ENCODE measurements at regions not wholly inside any gene's neighbourhood (a gene's known extent, or its start where the extent isn't known, plus 50 kb on each side); places are given as distances from the start of the nearest gene placed in this dataset.
A peak's percentile ranks its signal among the peaks of the same experiment; 100 is the strongest.
"Not testable (repeated sequence)": the region's sequence is repeated elsewhere in the genome, so short reads cannot be mapped to it uniquely, and the experiment has no call there.

DNA sequence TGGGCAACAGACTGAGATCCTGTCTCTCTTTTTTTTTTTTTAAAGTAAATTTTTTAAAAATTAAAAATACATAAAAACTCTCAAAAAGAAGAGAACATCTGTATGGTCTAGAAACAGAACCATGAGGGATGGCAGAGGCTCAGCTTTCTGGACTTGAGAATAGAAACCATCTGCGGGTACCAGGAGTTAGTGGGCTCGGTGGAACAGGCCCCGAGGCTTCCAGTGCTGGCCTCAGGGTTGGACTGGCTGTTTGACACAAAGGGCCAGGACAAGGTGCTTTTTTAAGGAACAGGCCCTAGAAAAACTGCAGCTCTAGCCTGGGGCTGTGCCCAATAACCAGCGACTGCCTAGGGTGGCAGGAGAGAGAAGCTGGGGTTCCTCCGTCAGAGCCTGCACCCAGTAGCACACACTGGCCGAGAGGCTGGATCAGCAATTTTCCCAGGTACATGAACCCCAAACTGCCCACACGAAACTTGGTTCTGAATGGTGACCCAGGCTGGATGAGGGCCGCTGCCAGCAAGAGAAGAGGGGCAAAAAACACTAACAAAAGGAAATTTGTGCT is 131.0 kb upstream of the OLIG3 start:
- DNase-seq: no peak

DNA sequence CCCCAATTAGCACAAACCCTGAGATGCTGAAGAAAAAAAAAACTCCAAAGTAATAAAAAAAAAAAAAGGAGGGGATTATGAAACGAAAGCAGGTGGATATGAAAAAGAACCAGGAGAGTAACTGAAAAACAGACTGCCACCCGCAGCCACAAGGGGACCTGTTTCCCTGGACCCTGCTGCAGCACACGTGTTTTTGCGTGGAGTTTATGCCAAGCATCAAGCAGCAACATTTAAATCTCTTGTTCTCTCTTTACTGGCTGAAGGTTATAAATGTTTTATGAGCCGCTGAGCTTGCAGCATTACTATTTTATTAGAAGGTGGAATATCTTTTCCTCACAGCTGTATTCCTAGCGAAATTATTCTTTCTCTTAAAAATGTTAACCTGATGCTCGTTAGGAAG is 131.6 kb upstream of the OLIG3 start:
- DNase-seq: no peak

DNA sequence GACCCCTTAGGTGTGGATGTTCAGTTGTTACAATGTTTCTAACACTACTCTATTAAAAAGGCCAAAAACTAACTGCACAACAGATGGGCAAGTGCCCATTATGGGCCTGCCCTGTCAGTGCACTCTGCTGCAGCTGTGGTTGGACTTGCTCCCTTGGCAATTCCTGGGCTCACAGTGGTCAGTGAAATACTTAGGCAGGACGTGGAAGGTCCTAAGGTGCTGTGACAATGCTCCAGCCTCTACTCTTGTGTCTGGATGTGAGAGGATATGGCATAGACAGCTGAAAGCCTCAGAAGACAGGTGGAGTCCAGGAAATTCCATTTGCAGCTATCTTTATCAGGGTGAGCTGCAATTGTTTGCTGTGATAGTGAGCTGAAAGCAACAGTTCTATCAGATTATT is 136.5 kb upstream of the OLIG3 start:
- DNase-seq: no peak

DNA sequence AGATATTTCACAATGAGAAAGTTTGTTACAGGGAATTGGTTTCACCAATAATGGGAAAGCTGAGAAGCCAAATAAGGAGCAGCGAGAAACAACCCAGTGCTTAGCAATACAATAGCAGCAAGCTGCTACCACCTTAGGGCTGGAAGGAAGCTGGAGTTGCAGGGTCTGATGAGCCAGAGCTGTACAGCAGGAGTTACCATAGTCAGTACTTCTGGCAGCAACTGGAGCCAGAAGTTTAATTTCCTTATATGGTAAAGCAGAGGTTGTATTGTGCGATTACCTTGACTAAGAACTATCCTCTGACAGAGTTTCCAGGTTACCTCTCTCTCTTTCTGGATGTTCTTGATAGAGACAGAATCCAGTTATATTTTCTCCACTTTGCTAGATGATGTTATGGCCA is 137.1 kb upstream of the OLIG3 start:
- DNase-seq: no peak

DNA sequence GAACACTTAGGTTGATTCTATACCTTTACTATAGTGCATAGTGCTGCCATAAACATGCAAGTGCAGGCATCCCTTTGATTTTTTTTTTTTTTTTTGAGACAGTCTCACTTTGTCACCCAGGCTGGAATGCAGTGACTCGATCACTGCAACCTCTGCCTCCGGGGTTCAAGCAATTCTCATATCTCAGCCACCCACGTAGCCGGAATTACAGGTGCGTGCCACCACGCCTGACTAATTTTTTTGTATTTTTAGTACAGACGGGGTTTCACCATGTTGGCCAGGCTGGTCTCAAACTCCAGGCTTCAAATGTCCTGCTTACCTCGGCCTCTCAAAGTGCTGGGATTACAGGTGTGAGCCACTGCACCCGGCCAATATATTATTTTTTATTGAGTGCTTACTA is 140.0 kb upstream of the OLIG3 start:
- not testable (repeated sequence) for DNase-seq

DNA sequence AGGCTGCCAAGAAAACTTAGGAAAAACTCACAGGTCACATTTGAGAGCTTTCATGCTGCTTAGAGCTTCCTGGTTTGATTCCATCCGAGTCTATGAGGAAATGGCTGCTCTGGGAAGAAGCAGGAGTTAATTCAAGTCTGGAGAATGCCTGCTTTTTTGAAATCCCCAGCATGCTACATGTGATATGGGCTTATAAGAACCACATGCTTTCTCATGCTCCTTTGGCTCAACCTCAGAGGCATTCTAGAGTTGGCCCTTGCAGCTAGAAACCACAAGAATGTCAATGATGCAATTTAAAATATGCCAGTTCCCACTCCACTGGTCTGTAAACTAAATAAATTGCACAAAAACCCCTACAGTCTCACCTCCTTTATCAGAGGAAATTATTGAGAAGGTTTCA is 142.9 kb upstream of the OLIG3 start:
- DNase-seq: no peak

DNA sequence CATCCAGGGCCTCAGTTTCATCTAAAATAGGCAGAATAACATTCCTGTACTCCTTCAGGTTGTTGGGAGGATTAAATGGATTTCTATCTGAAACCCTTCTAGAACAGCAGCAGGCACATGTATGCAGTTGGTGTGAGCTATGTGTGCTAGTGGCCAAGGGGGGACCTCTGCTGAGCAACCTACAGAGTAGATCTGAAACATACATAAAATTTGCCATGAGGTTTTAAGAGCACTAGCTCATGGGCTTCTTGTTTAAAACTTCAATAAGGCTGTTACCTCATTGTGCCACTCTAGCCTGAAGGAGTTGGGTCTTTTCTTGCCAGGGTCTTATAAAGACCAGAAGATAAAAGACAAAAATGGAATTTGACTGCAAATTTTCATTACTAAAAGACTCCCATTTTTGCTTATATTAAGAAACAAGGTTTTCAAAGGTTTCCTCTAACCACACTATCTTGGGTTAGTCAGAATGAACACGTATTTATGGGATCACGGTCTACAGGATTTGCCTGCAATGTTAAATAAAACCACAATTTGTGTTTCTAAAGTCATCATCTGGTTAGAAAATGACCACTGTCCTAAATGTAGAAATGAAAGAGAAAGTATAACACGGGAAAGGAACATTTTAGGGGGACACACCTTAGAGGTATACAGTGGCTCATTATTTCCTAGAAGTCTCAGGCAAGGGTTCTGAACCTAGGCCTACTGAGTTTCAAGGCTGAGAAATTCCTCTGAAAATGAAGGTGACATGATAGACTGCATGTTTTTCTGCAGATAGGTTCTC is 144.9 kb upstream of the OLIG3 start:
- no peak for DNase-seq

DNA sequence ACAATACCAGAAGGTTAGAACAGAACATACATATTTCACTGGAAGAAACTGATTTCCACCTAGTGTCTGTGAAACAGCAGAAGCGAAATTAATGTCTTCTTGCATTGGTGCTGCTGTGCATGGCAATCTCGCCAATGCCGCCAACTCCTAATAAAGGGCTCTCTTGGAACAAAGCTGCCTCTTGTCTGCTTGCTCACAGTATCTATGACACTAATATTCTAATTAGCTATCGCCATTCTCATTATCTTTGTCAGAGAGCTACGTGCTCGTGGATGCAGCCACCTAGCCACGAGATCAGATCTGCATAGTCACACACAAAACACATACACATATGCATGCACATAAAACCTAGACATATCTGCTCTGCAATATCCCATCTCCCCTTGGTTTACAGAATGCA is 145.9 kb upstream of the OLIG3 start:
- no peak for DNase-seq

DNA sequence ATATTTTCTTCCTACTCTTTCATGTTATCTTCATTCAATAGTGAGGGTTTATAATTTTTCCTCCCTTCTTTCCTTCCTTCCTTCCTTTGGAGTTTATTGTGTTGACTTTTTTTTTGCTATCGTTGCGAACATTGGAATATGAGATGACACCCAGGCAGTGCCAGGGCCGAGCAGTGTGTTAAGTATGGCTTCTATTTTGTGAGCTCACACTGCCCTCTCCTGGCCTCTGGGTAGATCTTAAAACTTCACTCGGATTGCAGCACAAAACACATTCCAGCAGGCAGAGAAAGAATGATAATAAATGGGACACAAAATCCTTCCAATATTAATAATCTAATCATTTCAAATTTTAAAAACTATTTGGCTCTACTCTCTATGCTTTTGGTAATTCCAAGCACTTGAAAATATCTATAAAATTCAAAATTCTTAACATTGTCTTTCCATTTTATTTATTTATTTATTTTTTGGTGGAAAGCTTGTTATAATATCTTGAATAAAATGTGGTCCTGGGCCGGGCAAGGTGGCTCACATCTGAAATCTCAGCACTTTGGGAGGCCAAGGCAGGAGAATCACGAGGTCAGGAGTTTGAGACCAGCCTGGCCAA is 147.4 kb upstream of the OLIG3 start:
- DNase-seq: peak; percentile 77

DNA sequence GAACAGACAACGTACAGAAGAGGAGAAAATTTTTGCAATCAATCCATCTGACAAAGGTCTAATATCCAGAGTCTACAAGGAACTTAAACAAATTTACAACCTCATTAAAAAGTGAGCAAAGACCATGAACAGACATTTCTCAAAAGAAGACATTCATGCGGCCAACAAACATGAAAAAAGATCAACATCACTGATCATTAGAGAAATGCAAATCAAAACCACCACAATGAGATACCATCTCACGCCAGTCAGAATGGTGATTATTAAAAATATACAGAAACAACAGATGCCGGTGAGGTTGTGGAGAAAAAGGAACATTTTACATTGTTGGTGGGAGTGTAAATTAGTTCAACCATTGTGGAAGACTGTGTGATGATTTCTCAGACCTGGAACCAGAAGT is 149.0 kb upstream of the OLIG3 start:
- DNase-seq: not testable (repeated sequence)

DNA sequence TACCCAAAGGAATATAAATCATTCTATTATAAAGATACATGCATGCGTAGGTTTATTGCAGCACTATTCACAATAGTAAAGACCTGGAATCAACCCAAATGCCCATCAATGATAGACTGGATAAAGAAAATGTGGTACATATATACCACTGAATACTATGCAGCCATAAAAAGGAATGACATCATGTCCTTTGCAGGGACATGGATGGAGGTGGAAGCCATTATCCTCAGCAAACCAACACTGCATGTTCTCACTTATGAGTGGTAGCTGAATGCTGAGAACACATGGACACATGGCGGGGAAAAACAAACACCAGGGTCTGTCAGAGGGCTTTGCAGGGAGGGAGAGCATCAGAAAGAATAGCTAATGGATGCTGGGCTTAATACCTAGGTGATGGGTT is 149.4 kb upstream of the OLIG3 start:
- not testable (repeated sequence) for DNase-seq

DNA sequence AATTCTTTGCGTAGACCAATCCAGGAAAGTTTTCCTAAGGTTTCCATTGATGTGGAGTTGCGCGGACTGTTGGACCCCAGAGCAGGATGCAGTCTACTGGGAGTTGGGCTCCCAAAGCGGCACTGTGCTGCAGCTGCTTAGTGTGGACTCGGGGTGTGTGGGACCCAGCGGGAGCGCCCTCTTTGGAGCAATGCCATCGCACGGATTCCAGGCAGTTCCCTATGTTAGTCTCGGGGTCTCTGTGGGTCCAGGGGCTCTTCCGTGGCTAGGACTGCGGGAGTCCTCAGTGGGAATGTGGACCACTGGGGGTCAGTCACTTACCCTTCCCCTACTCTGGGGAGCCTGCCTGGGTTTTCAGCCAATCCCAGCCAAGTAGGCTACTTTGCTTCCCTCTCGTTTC is 151.7 kb upstream of the OLIG3 start:
- no peak for DNase-seq

DNA sequence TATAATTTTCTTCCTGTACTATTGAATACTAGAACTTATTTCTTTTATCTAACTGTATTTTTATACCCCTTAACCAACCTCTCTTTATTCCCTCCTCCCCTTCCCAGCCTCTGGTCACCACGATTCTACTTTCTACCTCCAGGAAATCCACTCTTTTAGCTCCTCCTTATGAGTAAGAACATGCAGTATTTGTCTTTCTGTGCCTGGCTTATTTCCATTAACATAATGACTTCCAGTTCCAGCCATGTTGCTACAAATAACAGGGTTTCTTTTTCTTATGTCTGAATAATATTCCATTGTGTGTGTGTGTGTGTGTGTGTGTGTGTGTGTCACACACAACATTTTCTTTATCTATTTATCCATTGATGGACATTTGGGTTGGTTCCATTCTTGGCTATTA is 152.3 kb upstream of the OLIG3 start:
- DNase-seq: no peak

DNA sequence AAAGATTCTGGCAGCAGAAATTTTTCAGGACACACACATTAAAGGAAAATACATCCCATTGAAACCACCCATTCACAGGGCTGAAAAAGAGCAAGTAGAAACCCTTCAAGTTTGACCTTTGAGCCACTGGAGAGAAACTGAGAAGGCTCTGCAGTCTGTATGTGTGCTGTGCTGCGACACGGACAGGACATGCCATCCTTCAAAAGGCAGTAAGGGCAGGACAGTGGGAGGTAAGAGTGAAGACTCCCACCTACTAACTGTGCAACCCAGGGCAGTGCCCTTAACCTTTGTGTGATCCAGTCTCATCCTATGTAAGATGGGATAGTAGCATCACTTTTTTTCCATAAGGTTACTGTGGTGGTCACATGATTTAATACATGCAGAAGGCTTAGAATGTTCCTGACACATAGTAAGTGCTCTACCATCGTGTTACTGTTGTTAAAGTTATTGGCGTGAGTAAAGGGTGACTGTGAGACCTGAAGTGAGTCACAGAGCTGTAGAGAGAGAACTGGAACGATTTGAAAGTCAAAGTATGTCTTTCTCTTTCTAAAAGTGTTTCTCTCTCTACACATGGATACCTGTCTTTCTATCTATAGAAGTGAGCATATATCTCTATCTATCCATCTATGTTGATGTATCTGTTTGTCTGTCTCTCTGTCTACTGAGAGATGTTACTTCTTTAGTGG is 153.7 kb upstream of the OLIG3 start:
- no peak for DNase-seq

DNA sequence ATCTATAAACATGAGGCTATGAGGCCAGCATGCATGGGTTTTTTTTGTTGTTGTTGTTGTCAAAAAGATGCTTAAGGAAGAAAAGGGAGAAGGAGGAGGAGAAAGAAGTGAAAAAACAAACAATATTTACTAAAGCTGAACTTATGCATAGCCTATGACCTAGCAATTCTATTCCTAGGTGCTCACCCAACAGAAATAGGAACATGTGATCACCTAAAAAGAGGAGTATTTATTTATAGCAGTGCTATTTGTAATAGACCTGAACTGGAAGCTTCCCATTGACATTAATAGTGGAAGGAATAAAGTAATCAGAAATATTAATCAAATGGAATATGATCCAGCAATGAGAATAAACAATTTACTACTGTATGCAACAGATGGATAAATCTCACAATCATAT is 156.5 kb upstream of the OLIG3 start:
- no peak for DNase-seq

DNA sequence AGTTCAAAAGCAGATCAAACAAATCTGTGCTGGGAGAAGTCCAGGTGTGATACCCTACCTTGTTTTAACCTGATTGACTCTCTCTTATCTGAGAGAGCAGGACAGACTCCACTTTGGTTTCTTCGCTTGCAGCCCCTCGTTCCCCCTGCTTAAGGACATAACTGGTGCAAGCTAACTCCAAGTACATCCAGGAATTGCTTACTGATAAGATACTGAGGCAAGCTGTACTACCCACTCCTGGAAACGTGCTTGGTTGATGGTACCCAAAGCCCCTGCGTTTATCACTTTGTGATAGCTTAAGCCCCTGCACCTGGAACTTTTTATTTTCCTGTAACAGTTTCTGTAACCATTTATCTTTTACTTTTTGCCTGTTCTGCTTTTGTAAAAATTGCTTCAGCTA is 157.0 kb upstream of the OLIG3 start:
- no peak for DNase-seq

DNA sequence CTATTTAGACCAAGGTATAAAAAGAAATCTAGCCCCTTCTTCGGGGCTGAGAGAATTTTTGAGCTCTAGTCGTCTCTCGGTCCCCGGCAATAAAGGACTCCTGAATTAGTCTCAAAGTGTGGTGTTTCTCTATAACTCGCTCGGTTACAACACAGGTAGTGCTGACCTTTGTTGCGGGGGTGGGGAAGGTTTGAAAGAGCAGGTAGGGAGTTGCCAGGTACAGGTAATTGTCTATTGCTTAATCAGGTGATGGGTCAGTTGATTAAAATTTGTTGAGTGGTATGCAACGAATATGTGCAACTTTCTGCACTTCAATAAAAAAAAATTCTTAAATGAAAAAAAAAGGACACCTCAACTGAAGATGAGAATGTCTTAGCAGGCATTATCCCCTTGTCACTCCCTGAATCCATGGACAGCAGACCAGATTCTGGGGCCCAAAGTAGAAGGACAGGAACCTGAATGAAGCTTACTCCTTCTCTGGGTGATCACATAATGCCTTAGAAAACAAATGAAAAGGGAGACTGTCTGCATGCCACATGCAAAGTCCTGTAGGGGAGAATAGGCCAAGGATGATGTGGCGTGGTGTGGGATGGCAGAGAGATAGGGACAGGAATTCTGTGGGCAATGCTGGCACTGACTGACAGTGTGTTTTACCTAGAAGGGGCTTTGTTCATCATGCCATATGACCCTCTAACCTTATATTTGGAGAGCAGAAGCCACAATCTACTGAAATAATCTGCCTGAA is 157.6 kb upstream of the OLIG3 start:
- no peak for DNase-seq

DNA sequence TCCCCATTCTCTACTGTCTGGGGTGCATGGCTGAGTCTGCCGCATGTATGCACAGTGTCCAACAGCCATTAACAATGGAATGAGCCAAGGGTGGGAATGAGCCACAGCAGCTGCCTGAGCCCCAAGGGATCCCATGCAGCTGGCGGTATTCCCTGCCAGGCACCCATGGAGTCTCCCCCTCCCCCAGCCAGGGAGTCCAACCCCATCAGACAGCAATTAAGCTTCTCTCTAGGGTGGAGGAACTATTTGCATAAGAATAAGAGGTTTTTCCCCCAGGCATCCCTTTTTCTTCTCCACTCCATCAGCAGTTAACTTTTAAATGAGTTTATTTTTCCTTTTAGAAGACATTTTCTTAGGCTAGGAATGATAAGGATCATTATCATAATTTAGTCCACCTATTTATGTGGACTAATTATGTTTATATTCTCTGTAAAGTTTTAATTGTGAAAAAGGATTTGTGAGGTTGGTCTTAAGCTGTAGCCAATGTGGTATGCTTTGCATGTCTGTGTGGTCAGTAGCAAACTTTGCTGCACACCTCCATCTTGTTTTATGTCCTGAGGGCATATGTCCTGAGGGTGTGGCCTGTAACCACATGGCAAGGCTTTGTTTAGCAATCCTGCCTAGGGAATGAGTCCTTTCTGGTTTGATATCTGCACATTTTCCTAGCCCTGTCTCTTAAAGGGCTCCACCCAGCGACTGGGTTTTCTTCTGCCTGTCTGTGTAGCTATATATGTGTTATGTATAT is 158.9 kb upstream of the OLIG3 start:
- no peak for DNase-seq

DNA sequence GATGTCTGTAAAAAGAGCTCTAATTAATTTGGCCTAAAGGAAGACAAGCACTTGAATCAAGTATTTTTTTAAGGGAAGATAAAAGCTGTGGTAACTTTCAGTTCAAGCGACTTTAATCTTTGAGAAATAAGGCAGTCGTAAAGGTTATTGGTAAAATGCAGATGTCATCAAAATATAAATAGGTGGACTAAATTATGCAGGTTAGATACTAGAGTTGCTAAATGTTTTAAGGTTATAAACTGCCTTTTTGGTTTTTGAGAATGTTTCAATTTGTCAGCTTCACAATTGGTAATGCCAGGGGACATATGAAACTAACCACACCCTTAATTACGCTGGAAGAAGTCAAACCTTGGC is 159.5 kb upstream of the OLIG3 start:
- DNase-seq: no peak

DNA sequence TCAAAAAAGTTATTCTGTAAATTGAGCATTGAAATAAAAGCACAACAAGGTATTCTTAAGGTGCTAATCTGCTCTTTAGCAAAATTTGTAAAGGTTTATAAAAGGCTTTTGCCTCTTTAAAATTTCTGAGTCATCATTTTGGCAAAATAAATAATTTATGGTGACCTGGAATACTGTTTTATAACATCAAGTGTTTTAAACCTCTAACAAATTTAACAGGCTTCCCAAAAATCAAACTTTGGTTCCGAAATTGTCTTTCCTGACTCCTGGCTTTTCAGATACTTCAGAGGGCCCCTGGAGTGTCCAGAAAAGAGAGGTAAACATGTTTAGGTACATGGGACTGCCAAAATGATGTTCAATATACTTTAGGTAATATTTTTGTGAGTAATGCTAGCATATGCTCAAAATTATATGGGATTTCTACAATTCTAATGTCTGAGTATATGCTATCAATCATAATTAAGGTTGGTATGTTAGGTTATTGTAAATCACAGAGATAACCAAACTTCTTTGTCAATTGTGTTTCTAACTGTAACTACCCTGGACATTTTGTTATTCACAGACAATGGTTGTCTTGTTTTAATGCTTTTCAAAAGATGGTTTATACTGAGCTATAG is 160.3 kb upstream of the OLIG3 start:
- no peak for DNase-seq

DNA sequence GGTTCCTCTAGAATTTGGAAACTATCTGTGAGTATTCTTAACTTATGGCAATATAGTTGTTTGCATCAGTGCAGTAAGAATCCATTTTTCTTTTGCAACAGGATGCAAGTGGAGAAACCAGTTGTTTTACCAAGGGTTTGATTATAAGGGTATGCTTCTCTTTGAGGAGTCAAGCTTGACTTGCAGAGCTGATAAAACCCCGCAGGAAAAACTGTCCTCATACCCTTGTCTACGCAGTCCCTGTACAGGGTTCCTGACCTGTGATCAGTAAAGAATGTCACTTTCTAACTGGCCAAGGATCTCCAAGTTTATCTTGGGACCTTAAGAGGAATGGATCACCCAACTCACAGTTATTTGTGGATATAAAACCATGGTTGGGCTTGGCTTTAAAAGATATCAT is 161.1 kb upstream of the OLIG3 start:
- no peak for DNase-seq

DNA sequence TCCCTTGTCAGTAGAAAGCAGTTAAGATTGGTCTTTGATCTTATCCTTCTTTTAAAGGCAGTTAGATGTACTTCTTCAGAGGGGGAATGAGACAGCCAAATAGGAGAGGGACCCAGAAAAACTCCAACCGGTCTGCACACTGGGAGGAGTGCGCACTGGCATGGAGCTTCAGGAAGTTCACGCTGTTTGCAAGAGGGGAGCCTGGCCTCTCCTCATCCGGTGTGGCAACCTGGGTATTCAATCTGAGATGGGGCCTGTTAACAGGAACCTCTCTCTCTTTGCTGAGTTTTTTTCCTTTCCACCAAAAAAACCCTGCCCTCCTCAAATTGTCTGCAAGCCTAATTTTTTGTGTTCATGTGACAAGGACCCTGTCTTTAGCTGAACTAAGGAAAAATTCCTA is 162.5 kb upstream of the OLIG3 start:
- DNase-seq: no peak

All from NCI-H1694 treated with DMSO at 0.1 percent for 48 hours (cell line).